Effector memory CD4-positive, alpha-beta T cell (primary cell): ENCODE measurements at regions not wholly inside any gene's neighbourhood (a gene's known extent, or its start where the extent isn't known, plus 50 kb on each side); places are given as distances from the start of the nearest gene placed in this dataset.

Experiments
- DNase-seq, 3 donors: peaks; one replicate each; pipeline ENCODE4 v3.0.0-alpha.2; 2020
- H3K27ac ChIP-seq: 2 replicates; pipeline ENCODE4 v1.7.0; 2013; ENCODE audit warnings: mild to moderate bottlenecking, low read length, moderate library complexity; ENCODE audit not compliant: insufficient read depth, poor library complexity, severe bottlenecking
- H3K27me3 ChIP-seq: replicated peaks from 2 replicates; pipeline ENCODE4 v1.7.0; 2013; ENCODE audit warnings: mild to moderate bottlenecking, low read length; ENCODE audit not compliant: insufficient read depth, control insufficient read depth, poor library complexity, severe bottlenecking
- H3K36me3 ChIP-seq: 2 replicates; pipeline ENCODE4 v1.7.0; 2013; ENCODE audit warnings: mild to moderate bottlenecking, low read length, moderate library complexity; ENCODE audit not compliant: control insufficient read depth, insufficient read depth
- H3K4me1 ChIP-seq: 2 replicates; pipeline ENCODE4 v1.7.0; 2013; ENCODE audit warnings: low read length, mild to moderate bottlenecking; ENCODE audit not compliant: control insufficient read depth, insufficient read depth, poor library complexity, severe bottlenecking
- H3K4me3 ChIP-seq: 2 replicates; pipeline ENCODE4 v1.7.0; 2013; ENCODE audit warnings: low read length, low read depth, mild to moderate bottlenecking; ENCODE audit not compliant: insufficient read depth, poor library complexity, severe bottlenecking
- H3K9me3 ChIP-seq: 2 replicates; pipeline ENCODE4 v1.7.0; 2013; ENCODE audit warnings: mild to moderate bottlenecking, low read length, moderate library complexity; ENCODE audit not compliant: control insufficient read depth

DNA sequence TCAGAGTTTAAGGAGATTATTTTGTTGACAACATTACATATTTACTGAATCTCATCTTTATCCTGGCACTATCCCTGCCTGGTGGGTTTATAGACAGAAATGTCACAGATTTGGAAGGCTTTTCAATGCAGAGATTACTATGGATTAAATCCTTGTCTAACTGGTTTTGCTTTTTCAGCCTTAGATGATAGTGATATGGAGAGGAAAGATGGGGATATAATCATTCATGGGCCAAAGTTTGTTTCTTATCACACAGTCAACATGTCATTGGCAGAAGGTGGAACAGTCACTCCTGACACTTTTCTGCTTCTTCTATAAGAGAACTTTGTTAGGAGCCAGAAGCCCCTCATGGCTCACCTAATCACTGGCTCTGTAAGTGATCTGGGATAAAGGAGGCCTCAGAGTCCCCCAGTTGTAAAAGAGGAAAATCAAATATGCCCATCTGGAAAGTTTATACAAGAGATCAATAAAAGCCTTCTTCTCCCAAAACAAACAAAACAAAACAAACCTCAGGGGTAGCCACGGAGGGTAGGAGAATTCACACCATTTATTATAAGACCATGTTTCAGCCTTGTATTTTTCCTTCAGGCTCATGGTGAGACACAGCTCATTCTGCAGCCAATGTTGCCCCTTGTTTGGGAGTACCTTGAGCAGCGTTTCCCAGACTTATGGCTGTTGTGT is 101.2 kb downstream of the PCSK1 start:
- Histone ChIP-seq H3K27ac (no peak overlapping the region), H3K9me3 (no peaks in the 10 kb centered on the region), H3K4me1 (peaks cover 4% of the 10 kb centered on the region), H3K36me3 (no peaks in the 10 kb centered on the region), H3K4me3 (no peak overlapping the region), H3K27me3 (no peaks in the 10 kb centered on the region)
- no peak for DNase-seq

DNA sequence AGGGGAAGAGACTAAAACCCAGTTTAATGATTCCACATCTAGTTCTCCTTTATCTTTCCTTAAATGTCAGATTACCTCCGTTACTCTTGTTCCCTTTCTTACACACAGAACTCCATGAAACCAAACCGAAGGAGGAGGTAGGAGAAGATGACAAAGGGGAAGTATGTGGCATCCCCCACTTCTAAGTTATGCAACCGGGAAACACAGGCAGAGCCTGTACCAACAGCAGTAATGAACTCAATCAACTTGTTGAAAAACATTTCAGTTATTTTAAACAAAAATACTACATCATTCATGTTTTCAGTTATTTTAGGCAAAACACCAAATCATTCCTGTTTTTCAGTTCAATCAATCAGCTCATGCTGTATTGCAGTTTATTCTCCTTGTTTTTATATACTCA is 101.8 kb downstream of the PCSK1 start:
- no peak overlapping the region for H3K27ac ChIP-seq
- no peak overlapping the region for H3K4me3 ChIP-seq
- H3K36me3 ChIP-seq: no peaks in the 10 kb centered on the region
- peaks cover 3% of the 10 kb centered on the region for H3K4me1 ChIP-seq
- no peak for DNase-seq
- H3K9me3 ChIP-seq: no peaks in the 10 kb centered on the region
- H3K27me3 ChIP-seq: no peaks in the 10 kb centered on the region

DNA sequence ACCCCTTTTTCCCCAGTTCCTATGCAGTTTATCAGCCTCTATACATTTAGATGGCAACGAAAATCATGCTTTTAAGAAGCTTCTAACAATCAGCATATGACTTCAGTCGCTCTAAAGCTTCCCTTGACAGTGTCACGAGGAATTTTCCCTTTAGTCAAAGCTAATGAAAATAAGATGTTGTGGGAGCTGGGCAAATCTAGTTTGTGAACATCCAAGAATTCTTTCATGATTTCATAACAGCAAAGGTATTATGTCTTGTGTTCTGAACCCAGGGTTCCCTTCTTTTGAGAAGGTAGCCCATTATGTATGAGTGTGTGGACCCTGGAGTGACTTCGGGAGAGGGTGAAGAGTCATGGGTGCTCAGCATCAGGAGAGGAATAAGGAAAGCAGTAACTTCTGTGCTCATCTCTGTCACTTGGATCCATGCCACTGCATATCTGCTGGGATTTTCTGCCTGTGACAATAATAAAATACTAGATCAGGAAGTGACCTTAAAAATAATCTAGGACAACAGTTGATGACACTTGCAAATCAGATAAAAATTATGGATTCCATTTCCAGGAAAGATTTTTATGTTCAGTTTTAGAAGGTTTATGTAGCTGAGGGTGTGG is 102.4 kb downstream of the PCSK1 start:
- no peak for DNase-seq
- H3K27me3 ChIP-seq: no peaks in the 10 kb centered on the region
- H3K27ac ChIP-seq: no peak overlapping the region
- H3K36me3 ChIP-seq: no peaks in the 10 kb centered on the region
- H3K4me1 ChIP-seq: no peaks in the 10 kb centered on the region
- H3K4me3 ChIP-seq: no peak overlapping the region
- H3K9me3 ChIP-seq: no peaks in the 10 kb centered on the region

DNA sequence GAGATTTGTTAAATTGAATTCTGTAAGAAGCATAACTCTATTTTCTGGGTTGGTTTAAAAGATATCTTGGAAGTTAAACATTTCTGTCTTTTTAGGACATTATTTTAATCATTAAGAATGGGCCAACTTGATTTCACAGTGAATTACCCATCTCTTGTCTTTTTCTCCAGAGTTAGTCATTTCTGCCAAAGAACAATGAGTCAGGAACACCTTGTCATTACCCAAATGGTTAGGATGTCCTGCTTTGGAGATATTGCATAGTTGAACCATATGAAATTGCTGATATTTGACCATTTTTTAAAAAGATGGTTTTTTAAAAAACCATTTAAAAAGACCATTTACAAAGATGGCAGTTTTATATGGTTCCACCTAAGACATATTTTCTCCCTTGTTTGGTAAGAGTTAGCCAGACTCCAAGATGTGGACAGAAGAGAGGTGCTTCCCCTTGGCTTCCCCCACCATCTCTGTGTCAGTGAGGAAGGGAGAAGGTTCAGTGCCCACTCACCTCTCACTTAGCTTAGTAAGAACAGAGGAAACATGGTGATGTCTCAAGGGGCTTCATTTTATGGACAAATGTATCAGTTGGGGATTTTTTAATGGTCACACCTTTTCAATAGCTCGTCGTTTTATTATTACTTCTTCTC is 103.0 kb downstream of the PCSK1 start:
- Histone ChIP-seq H3K27me3 (no peaks in the 10 kb centered on the region), H3K36me3 (no peaks in the 10 kb centered on the region), H3K4me1 (no peaks in the 10 kb centered on the region), H3K9me3 (no peaks in the 10 kb centered on the region), H3K4me3 (no peak overlapping the region), H3K27ac (no peak overlapping the region)
- DNase-seq: no peak

DNA sequence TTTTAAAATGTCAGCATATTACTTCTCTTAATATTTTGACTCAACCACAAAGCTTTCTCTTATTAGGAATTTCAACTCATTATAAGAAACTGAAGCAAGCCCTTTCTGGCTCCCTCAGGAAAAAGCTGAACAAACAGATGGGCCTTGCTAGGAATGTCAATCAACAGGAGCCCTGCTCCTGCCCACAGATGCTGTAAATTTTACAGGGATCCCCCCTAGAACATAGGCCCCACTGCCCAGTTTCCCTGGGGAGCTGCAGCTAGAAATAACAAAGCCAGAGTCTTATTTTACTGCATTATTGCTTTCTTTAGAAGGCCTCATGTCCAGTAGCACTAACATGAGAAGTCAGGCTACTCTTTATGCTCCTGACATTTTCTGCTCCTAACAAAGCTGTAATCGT is 103.8 kb downstream of the PCSK1 start:
- H3K27me3 ChIP-seq: no peaks in the 10 kb centered on the region
- H3K36me3 ChIP-seq: no peaks in the 10 kb centered on the region
- no peaks in the 10 kb centered on the region for H3K4me1 ChIP-seq
- no peak overlapping the region for H3K27ac ChIP-seq
- H3K9me3 ChIP-seq: no peaks in the 10 kb centered on the region
- no peak overlapping the region for H3K4me3 ChIP-seq
- no peak for DNase-seq

DNA sequence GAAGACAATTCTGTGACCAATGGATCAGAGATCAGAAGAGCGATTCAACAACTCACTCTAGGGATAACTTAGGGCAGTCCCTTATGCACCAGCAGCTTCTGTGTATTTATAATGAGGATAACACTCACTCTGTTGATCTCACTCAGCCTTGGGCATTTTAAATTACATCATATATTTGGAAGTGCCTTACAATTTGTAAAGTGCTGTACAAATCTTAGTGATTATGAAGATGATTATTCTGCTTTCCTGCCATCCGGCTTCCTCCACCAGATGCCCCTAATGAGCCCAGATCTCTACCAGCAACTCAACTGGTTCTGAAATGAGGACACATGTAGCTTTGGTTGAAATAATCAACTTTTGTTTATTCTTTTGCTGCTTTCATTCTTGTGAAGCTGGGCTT is 105.3 kb downstream of the PCSK1 start:
- Histone ChIP-seq H3K9me3 (no peaks in the 10 kb centered on the region), H3K4me1 (no peaks in the 10 kb centered on the region), H3K4me3 (no peak overlapping the region), H3K36me3 (no peaks in the 10 kb centered on the region), H3K27me3 (no peaks in the 10 kb centered on the region), H3K27ac (no peak overlapping the region)
- no peak for DNase-seq

DNA sequence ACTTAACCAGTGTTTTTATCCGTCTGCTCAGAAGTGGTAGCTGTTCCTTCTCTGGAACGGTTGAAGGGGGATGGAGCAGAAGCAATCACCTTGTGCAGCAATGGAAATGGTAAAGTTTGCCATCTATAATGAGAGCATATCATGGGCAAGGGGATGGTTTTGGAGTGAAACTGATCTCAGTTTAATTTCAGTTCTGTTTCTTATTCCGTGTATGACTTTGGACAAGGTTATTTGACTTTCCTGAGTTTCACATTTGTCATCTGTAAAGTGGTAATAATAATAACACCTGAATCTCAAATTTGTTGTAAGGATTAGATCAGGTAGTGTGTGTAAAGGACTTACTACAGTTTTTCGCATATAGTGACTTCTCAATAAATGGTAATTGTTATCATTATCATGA is 106.1 kb downstream of the PCSK1 start:
- no peak overlapping the region for H3K4me3 ChIP-seq
- no peaks in the 10 kb centered on the region for H3K4me1 ChIP-seq
- H3K9me3 ChIP-seq: no peaks in the 10 kb centered on the region
- H3K27ac ChIP-seq: no peak overlapping the region
- no peaks in the 10 kb centered on the region for H3K27me3 ChIP-seq
- no peak for DNase-seq
- no peaks in the 10 kb centered on the region for H3K36me3 ChIP-seq

DNA sequence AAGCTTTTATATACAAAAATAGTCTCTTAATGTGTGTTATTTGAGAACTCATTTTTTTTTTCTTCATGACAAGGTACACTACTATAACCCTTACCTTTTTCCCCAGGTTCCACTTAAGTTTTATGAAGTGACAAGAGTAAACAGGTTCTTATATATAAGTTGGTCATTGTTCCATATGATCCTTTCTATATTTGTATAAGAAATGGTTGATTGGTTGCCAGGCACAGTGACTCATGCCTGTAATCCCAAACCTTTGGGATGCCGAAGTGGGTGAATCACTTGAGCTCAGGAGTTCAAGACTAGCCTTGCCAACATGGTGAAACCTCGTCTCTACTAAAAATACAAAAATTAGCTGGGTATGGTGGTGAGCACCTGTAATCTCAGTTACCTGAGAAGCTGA is 108.3 kb downstream of the PCSK1 start:
- no peak overlapping the region for H3K4me3 ChIP-seq
- no peaks in the 10 kb centered on the region for H3K4me1 ChIP-seq
- no peak overlapping the region for H3K27ac ChIP-seq
- H3K27me3 ChIP-seq: no peaks in the 10 kb centered on the region
- no peaks in the 10 kb centered on the region for H3K9me3 ChIP-seq
- H3K36me3 ChIP-seq: no peaks in the 10 kb centered on the region
- no peak for DNase-seq

DNA sequence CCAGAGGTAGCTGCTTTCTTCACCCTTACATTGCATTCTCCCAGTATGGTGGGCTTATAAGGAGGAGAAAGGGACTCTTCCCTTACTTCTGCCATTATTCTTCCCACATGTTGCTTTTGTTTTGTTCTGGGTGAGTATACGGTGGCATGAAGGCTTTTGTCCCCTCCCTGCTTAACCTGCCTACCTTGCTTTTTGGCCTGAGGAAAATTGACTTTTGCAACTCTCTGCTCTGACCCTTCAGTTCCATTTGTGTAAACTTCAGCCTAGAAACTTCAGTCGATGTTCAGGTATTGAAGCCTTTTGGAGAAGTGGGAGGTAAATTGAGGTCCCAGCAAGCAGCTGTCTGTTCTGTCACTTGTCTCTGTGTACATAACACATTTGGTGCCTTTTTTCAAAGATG is 110.2 kb downstream of the PCSK1 start:
- Histone ChIP-seq H3K4me3 (no peak overlapping the region), H3K4me1 (no peaks in the 10 kb centered on the region), H3K9me3 (no peaks in the 10 kb centered on the region), H3K27me3 (no peaks in the 10 kb centered on the region), H3K36me3 (no peaks in the 10 kb centered on the region), H3K27ac (no peak overlapping the region)
- no peak for DNase-seq

DNA sequence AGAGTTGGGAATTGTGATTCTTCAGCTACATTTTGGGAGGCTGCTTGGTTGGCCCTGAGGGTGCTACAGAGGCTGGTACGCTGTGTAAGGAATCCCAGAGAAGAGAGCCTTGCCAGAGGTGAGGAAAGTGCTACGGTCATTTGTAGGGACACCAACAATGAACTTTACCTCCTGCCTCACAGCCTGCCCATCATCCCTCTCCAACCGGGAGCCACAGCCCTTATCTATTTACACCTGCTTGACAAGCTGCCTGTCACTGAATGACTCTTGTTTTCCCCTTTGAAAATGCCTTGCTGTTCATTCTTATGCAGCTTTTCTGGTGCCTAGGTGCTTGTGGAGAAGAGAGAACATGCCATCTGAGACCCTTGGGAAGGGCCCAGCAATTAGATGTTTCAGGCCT is 110.8 kb downstream of the PCSK1 start:
- H3K36me3 ChIP-seq: no peaks in the 10 kb centered on the region
- no peaks in the 10 kb centered on the region for H3K9me3 ChIP-seq
- no peak overlapping the region for H3K27ac ChIP-seq
- H3K4me3 ChIP-seq: no peak overlapping the region
- H3K27me3 ChIP-seq: no peaks in the 10 kb centered on the region
- DNase-seq: no peak
- H3K4me1 ChIP-seq: no peaks in the 10 kb centered on the region
